H1 (cell line): ENCODE measurements at regions not wholly inside any gene's neighbourhood (a gene's known extent, or its start where the extent isn't known, plus 50 kb on each side); places are given as distances from the start of the nearest gene placed in this dataset.

Experiments used
- HDAC2 ChIP-seq, 2 experiments: fragments of 300-600 bp in 1 of 2; sonication (generic) in 1 of 2; IDR thresholded peaks; 2 replicates each; pipeline ENCODE4 v1.6.1; 2011 to 2012; ENCODE audit warnings: low read depth in 2 of 2, low read length in 2 of 2, mild to moderate bottlenecking in 2 of 2, moderate library complexity in 2 of 2, borderline replicate concordance in 1 of 2, inconsistent platforms in 1 of 2
- SAP30 ChIP-seq: fragments of 300-600 bp; sonication (generic); IDR thresholded peaks from 2 replicates; pipeline ENCODE4 v1.7.1; 2012; ENCODE audit warnings: low read length, moderate library complexity, mild to moderate bottlenecking, inconsistent platforms; ENCODE audit not compliant: insufficient read depth, insufficient replicate concordance

DNA sequence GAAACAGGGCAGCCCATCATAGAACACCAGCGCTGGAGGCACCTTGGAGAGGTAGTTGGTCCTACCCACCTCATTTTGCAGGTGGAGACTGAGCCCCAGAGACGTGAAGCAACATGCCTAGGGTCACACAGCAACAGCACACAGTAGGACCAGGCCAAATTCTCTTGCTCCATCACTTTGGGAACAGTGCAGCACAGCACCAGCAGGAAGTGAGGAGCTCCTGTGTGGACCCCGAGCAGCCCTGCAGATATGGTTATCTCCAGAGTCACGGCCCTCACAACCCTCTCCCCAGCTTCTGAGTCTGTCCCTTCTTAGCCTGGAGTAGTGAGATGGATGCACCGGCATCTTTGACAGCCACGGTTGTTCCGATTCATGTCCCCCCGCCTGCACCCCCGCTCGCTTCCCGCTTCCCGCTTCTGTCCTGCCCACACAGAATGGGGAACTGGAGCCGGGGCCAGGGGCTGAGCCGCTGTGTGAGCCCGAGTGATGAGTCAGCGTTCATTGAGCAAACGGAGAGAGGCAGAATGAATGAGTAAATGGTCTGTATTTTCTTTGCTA, 72.6 kb upstream of the DUSP22 start (continued):
- TF ChIP-seq HDAC2 (IDR thresholded peaks at IDR 0.05; ENCODE audit: borderline replicate concordance in 1 of 2, low read depth in 2 of 2, low read length in 2 of 2) (no peak), SAP30 (no peak)
- TF ChIP-seq, all 59 proteins: peak for 3
